GM12891 (cell line): ENCODE measurements at regions not wholly inside any gene's neighbourhood (a gene's known extent, or its start where the extent isn't known, plus 50 kb on each side); places are given as distances from the start of the nearest gene placed in this dataset.

ENCODE experiments used
- DNase-seq: peaks from one replicate; pipeline ENCODE4 v3.0.0; 2011; ENCODE audit warnings: low spot score; ENCODE audit not compliant: insufficient read length
- FAIRE-seq: peaks from 2 replicates; lab custom pipeline; 2011; peaks lifted over from hg19 to GRCh38; lab: Jason Lieb, UNC
- PAX5 ChIP-seq: IDR thresholded peaks from 2 replicates; pipeline ENCODE4 v1.6.1; 2011; ENCODE audit warnings: low read length, moderate library complexity, mild to moderate bottlenecking; ENCODE audit not compliant: insufficient read depth, severe bottlenecking
- POLR2A ChIP-seq: IDR thresholded peaks from 2 replicates; pipeline ENCODE4 v1.6.1; 2011; ENCODE audit warnings: low read depth, low read length, control low read depth
- POLR2AphosphoS5 ChIP-seq: IDR thresholded peaks from 2 replicates; pipeline ENCODE4 v1.6.1; 2011; ENCODE audit warnings: low read depth, low read length, control low read depth
- POU2F2 ChIP-seq: IDR thresholded peaks from 2 replicates; pipeline ENCODE4 v1.6.1; 2011; ENCODE audit warnings: low read depth, mild to moderate bottlenecking, control low read depth, low read length, moderate library complexity
- SPI1 ChIP-seq: IDR thresholded peaks from 2 replicates; pipeline ENCODE4 v1.6.1; 2011; ENCODE audit warnings: low read depth, low read length, control low read depth
- TAF1 ChIP-seq: IDR thresholded peaks from 2 replicates; pipeline ENCODE4 v1.6.1; 2011; ENCODE audit warnings: low read depth, low read length, control low read depth

GRCh38 chr1:221097479-221098281, 218.4 kb downstream of the HLX start:
- DNase-seq (no peak), FAIRE-seq (no peak)
- TF ChIP-seq SPI1 (no peak), PAX5 (no peak), POLR2A (no peak)

- TF ChIP-seq SPI1 (peak; percentile 88), POLR2A (no peak)
- no peak for DNase-seq
- no peak for FAIRE-seq
Observed at GRCh38 chr1:221098471-221099405, 219.5 kb downstream of the HLX start.

GRCh38 chr1:221099747-221100595, 220.7 kb downstream of the HLX start:
- TF ChIP-seq TAF1 = no peak
- no peak for TF ChIP-seq POLR2A
- no peak for TF ChIP-seq POU2F2
- TF ChIP-seq SPI1 = no peak
- TF ChIP-seq PAX5 = no peak
- TF ChIP-seq POLR2AphosphoS5 = no peak
- no peak for DNase-seq
- no peak for FAIRE-seq

GRCh38 chr1:221100611-221101010, 221.4 kb downstream of the HLX start:
- TF ChIP-seq TAF1 (no peak), POU2F2 (no peak), POLR2AphosphoS5 (no peak), SPI1 (no peak), PAX5 (no peak), POLR2A (no peak)
- no peak for DNase-seq
- FAIRE-seq = no peak

GRCh38 chr1:221101807-221102605, 222.8 kb downstream of the HLX start:
- TF ChIP-seq POLR2A (no peak), POU2F2 (no peak), SPI1 (no peak), TAF1 (no peak), POLR2AphosphoS5 (no peak), PAX5 (no peak)
- no peak for FAIRE-seq
- no peak for DNase-seq

GRCh38 chr1:221104596-221104995, 225.4 kb downstream of the HLX start:
- DNase-seq (no peak), FAIRE-seq (no peak)
- TF ChIP-seq POLR2AphosphoS5 (no peak), TAF1 (no peak), POLR2A (no peak), PAX5 (no peak), POU2F2 (no peak), SPI1 (no peak)

GRCh38 chr1:221105578-221105977, 226.3 kb downstream of the HLX start:
- no peak for FAIRE-seq
- TF ChIP-seq POLR2AphosphoS5 (no peak), SPI1 (peak; percentile 42; the same call in 1 of the 2 replicates)
- DNase-seq = no peak

GRCh38 chr1:221106616-221107015, 227.4 kb downstream of the HLX start:
- TF ChIP-seq POU2F2 = no peak
- FAIRE-seq = no peak
- no peak for DNase-seq

GRCh38 chr1:221109930-221110329, 230.7 kb downstream of the HLX start:
- DNase-seq (no peak), FAIRE-seq (no peak)
- TF ChIP-seq TAF1 = no peak
